ENCODE measurements at regions not wholly inside any gene's neighbourhood (a gene's known extent, or its start where the extent isn't known, plus 50 kb on each side); places are given as distances from the start of the nearest gene placed in this dataset.
"Not testable (repeated sequence)": the region's sequence is repeated elsewhere in the genome, so short reads cannot be mapped to it uniquely, and the experiment has no call there.

- no peak for DNase-seq
These were observed 497.4 kb upstream of the CYLC2 start for GRCh38 chr9:102497709-102498108.

GRCh38 chr9:102486976-102487375 is 508.2 kb upstream of the CYLC2 start:
- not testable (repeated sequence) for DNase-seq

GRCh38 chr9:102483651-102484050 is 511.5 kb upstream of the CYLC2 start:
- DNase-seq = no peak

GRCh38 chr9:102482776-102483175 is 512.4 kb upstream of the CYLC2 start:
- DNase-seq = no peak

- DNase-seq = no peak
These were observed 515.9 kb upstream of the CYLC2 start for GRCh38 chr9:102479191-102479590.

- no peak for DNase-seq
These were observed 520.8 kb upstream of the CYLC2 start for GRCh38 chr9:102474357-102474756.

GRCh38 chr9:102469430-102469829 is 525.7 kb upstream of the CYLC2 start:
- not testable (repeated sequence) for DNase-seq

GRCh38 chr9:102461156-102461819 is 533.8 kb upstream of the CYLC2 start:
- DNase-seq = no peak

- DNase-seq = no peak
These were observed 535.3 kb upstream of the CYLC2 start for GRCh38 chr9:102459828-102460227.

GRCh38 chr9:102456562-102456961 is 538.6 kb upstream of the CYLC2 start:
- no peak for DNase-seq

GRCh38 chr9:102445906-102446305 is 549.2 kb upstream of the CYLC2 start:
- DNase-seq = no peak

- no peak for DNase-seq
These were observed 549.9 kb upstream of the CYLC2 start for GRCh38 chr9:102445181-102445747.

GRCh38 chr9:102439583-102439982 is 555.5 kb upstream of the CYLC2 start:
- no peak for DNase-seq

GRCh38 chr9:102436599-102436998 is 558.5 kb upstream of the CYLC2 start:
- DNase-seq = not testable (repeated sequence)

- no peak for DNase-seq
These were observed 559.7 kb upstream of the CYLC2 start for GRCh38 chr9:102435427-102435826.

GRCh38 chr9:102434545-102434944 is 560.6 kb upstream of the CYLC2 start:
- no peak for DNase-seq

- no peak for DNase-seq
These were observed 566.8 kb upstream of the CYLC2 start for GRCh38 chr9:102428305-102428704.

GRCh38 chr9:102416251-102416650 is 578.9 kb upstream of the CYLC2 start:
- not testable (repeated sequence) for DNase-seq

- DNase-seq = no peak
These were observed 589.8 kb upstream of the CYLC2 start for GRCh38 chr9:102405218-102405867.

- no peak for DNase-seq
These were observed 591.6 kb upstream of the CYLC2 start for GRCh38 chr9:102403514-102403913.

- no peak for DNase-seq
These were observed 596.9 kb upstream of the CYLC2 start for GRCh38 chr9:102398205-102398604.

GRCh38 chr9:102385620-102386019 is 609.5 kb upstream of the CYLC2 start:
- not testable (repeated sequence) for DNase-seq

GRCh38 chr9:102362470-102363132 is 624.2 kb upstream of the GRIN3A start:
- DNase-seq = no peak

- no peak for DNase-seq
These were observed 622.4 kb upstream of the GRIN3A start for GRCh38 chr9:102360846-102361245.

All from COR-L47 (cell line).